ENCODE measurements at regions not wholly inside any gene's neighbourhood (a gene's known extent, or its start where the extent isn't known, plus 50 kb on each side); places are given as distances from the start of the nearest gene placed in this dataset.

GRCh38 chr3:34301313-34301712, 502.9 kb downstream of the PDCD6IP start:
- DNase-seq (ENCODE audit: unreplicated experiment): no peak
- H3K4me1 Mint-ChIP-seq (ENCODE audit: insufficient read depth, unreplicated experiment): no peaks in the 10 kb centered on the region
- no peak overlapping the region for H3K4me3 Mint-ChIP-seq (ENCODE audit: unreplicated experiment)
- no peaks in the 10 kb centered on the region for H3K9me3 Mint-ChIP-seq (ENCODE audit: unreplicated experiment)
- intact Hi-C loops (cut with micrococcal nuclease): no loop called here
- no peak for TF ChIP-seq CTCF (IDR thresholded peaks at IDR 0.05; ENCODE audit: unreplicated experiment)
- BruUV-seq (replicated peaks): no TSS peak
- H3K27ac Mint-ChIP-seq (ENCODE audit: low read depth, unreplicated experiment): no peak overlapping the region
- ChIA-PET CTCF (no interaction called here), POLR2A (no interaction called here)
- peaks cover 16% of the 10 kb centered on the region for H3K27me3 Mint-ChIP-seq (ENCODE audit: insufficient read depth, unreplicated experiment)
- H3K36me3 Mint-ChIP-seq (ENCODE audit: insufficient read depth, unreplicated experiment): no peaks in the 10 kb centered on the region

GRCh38 chr3:34305266-34305665, 506.8 kb downstream of the PDCD6IP start:
- no TSS peak for BruUV-seq (replicated peaks)
- Mint-ChIP-seq H3K36me3 (ENCODE audit: insufficient read depth, unreplicated experiment) (no peaks in the 10 kb centered on the region), H3K9me3 (ENCODE audit: unreplicated experiment) (no peaks in the 10 kb centered on the region), H3K27me3 (ENCODE audit: insufficient read depth, unreplicated experiment) (no peaks in the 10 kb centered on the region), H3K4me3 (ENCODE audit: unreplicated experiment) (no peak overlapping the region), H3K4me1 (ENCODE audit: insufficient read depth, unreplicated experiment) (no peaks in the 10 kb centered on the region), H3K27ac (ENCODE audit: low read depth, unreplicated experiment) (no peak overlapping the region)
- ChIA-PET CTCF (no interaction called here), POLR2A (no interaction called here)
- intact Hi-C loops (cut with micrococcal nuclease): no loop called here
- no peak for TF ChIP-seq CTCF (IDR thresholded peaks at IDR 0.05; ENCODE audit: unreplicated experiment)
- no peak for DNase-seq (ENCODE audit: unreplicated experiment)

GRCh38 chr3:34312684-34313083, 514.3 kb downstream of the PDCD6IP start:
- CTCF ChIA-PET: no interaction called here
- Mint-ChIP-seq H3K9me3 (ENCODE audit: unreplicated experiment) (peaks cover under 1% of the 10 kb centered on the region), H3K27me3 (ENCODE audit: insufficient read depth, unreplicated experiment) (peaks cover 13% of the 10 kb centered on the region), H3K27ac (ENCODE audit: low read depth, unreplicated experiment) (no peak overlapping the region), H3K4me3 (ENCODE audit: unreplicated experiment) (no peak overlapping the region), H3K4me1 (ENCODE audit: insufficient read depth, unreplicated experiment) (no peaks in the 10 kb centered on the region), H3K36me3 (ENCODE audit: insufficient read depth, unreplicated experiment) (no peaks in the 10 kb centered on the region)
- BruUV-seq (replicated peaks): no TSS peak
- TF ChIP-seq CTCF (IDR thresholded peaks at IDR 0.05; ENCODE audit: unreplicated experiment): no peak
- intact Hi-C loops (cut with micrococcal nuclease): no loop called here
- POLR2A ChIA-PET: no interaction called here
- DNase-seq (ENCODE audit: unreplicated experiment): no peak

- no TSS peak for BruUV-seq (replicated peaks)
- POLR2A ChIA-PET: no interaction called here
- intact Hi-C loops (cut with micrococcal nuclease): no loop called here
- CTCF ChIA-PET: interaction anchor here (0.6 kb wide), 1 partner anchor 218 kb away, joined by 3 read pairs; no protein-coding TSS in a partner anchor
- no peak for TF ChIP-seq CTCF (IDR thresholded peaks at IDR 0.05; ENCODE audit: unreplicated experiment)
- Mint-ChIP-seq H3K9me3 (ENCODE audit: unreplicated experiment) (peaks cover 8% of the 10 kb centered on the region), H3K27me3 (ENCODE audit: insufficient read depth, unreplicated experiment) (peaks cover 15% of the 10 kb centered on the region), H3K4me1 (ENCODE audit: insufficient read depth, unreplicated experiment) (no peaks in the 10 kb centered on the region), H3K27ac (ENCODE audit: low read depth, unreplicated experiment) (no peak overlapping the region), H3K36me3 (ENCODE audit: insufficient read depth, unreplicated experiment) (no peaks in the 10 kb centered on the region), H3K4me3 (ENCODE audit: unreplicated experiment) (no peak overlapping the region)
- no peak for DNase-seq (ENCODE audit: unreplicated experiment)
Observed at GRCh38 chr3:34319881-34320280, 521.5 kb downstream of the PDCD6IP start.
